Activated T-helper 1 cell treated with anti-CD3 and anti-CD28 coated beads, Interleukin-12 subunit alpha, Interleukin-12 subunit beta, Interleukin-2, Interleukin-4 antibody, amounts not matched to agents 30 ng/mL and 10 ng/mL and 1 ng/mL, durations not matched to agents 14 hours and 24 hours and 36 hours (primary cell): ENCODE measurements at regions not wholly inside any gene's neighbourhood (a gene's known extent, or its start where the extent isn't known, plus 50 kb on each side); places are given as distances from the start of the nearest gene placed in this dataset.

Source experiments
- DNase-seq: peaks from one replicate; pipeline ENCODE4 v3.0.0; 2021; ENCODE audit warnings: low spot score
- H3K27ac Mint-ChIP-seq: one replicate; pipeline ENCODE4 v1.8.0; 2021; ENCODE audit warnings: mild to moderate bottlenecking, mixed read lengths
- H3K27me3 Mint-ChIP-seq: one replicate; pipeline ENCODE4 v1.8.0; 2022; ENCODE audit warnings: mild to moderate bottlenecking, moderate library complexity, mixed read lengths; ENCODE audit not compliant: insufficient read depth
- H3K36me3 Mint-ChIP-seq: one replicate; pipeline ENCODE4 v1.8.0; 2021; ENCODE audit warnings: low read depth, mixed read lengths
- H3K4me1 Mint-ChIP-seq: one replicate; pipeline ENCODE4 v1.8.0; 2021; ENCODE audit warnings: low read depth, mixed read lengths
- H3K4me3 Mint-ChIP-seq: one replicate; pipeline ENCODE4 v1.8.0; 2021; ENCODE audit warnings: mild to moderate bottlenecking, moderate library complexity, mixed read lengths
- H3K9me3 Mint-ChIP-seq: one replicate; pipeline ENCODE4 v1.8.0; 2021; ENCODE audit warnings: mixed read lengths
- intact Hi-C: fragments of 100-400 bp; cut with micrococcal nuclease; formaldehyde crosslinking; loops from one replicate; pipeline ENCODE4 v1.15.1; 2024

GRCh38 chr6:168968801-168969200, 284.8 kb downstream of the THBS2 start:
- Mint-ChIP-seq H3K4me1 (no peaks in the 10 kb centered on the region), H3K27ac (no peak overlapping the region), H3K36me3 (no peaks in the 10 kb centered on the region), H3K9me3 (no peaks in the 10 kb centered on the region), H3K4me3 (no peak overlapping the region), H3K27me3 (peaks cover 8% of the 10 kb centered on the region)
- DNase-seq = no peak
- intact Hi-C loops = no loop called here

- Mint-ChIP-seq H3K9me3 (no peaks in the 10 kb centered on the region), H3K4me1 (no peaks in the 10 kb centered on the region), H3K27me3 (peaks cover 8% of the 10 kb centered on the region), H3K4me3 (no peak overlapping the region), H3K27ac (no peak overlapping the region), H3K36me3 (no peaks in the 10 kb centered on the region)
- intact Hi-C loops = no loop called here
- no peak for DNase-seq
Observed at GRCh38 chr6:168968228-168968627, 285.4 kb downstream of the THBS2 start.

GRCh38 chr6:168967281-168967925, 286.2 kb downstream of the THBS2 start:
- intact Hi-C loops = no loop called here
- Mint-ChIP-seq H3K9me3 (no peaks in the 10 kb centered on the region), H3K27me3 (peaks cover 8% of the 10 kb centered on the region), H3K36me3 (no peaks in the 10 kb centered on the region), H3K27ac (no peak overlapping the region), H3K4me3 (no peak overlapping the region), H3K4me1 (no peaks in the 10 kb centered on the region)
- no peak for DNase-seq

- DNase-seq = no peak
- Mint-ChIP-seq H3K9me3 (no peaks in the 10 kb centered on the region), H3K4me1 (no peaks in the 10 kb centered on the region), H3K36me3 (no peaks in the 10 kb centered on the region), H3K27ac (no peak overlapping the region), H3K4me3 (no peak overlapping the region), H3K27me3 (peaks cover 6% of the 10 kb centered on the region)
- intact Hi-C loops = no loop called here
Observed at GRCh38 chr6:168964138-168964835, 289.4 kb downstream of the THBS2 start.

- no peak for DNase-seq
- Mint-ChIP-seq H3K9me3 (no peaks in the 10 kb centered on the region), H3K4me1 (no peaks in the 10 kb centered on the region), H3K4me3 (no peak overlapping the region), H3K27me3 (peaks cover 6% of the 10 kb centered on the region), H3K27ac (no peak overlapping the region), H3K36me3 (no peaks in the 10 kb centered on the region)
- intact Hi-C loops = no loop called here
Observed at GRCh38 chr6:168962886-168963285, 290.8 kb downstream of the THBS2 start.

GRCh38 chr6:168961264-168961656, 292.4 kb downstream of the THBS2 start:
- intact Hi-C loops = no loop called here
- Mint-ChIP-seq H3K4me3 (no peak overlapping the region), H3K27ac (no peak overlapping the region), H3K9me3 (no peaks in the 10 kb centered on the region), H3K36me3 (no peaks in the 10 kb centered on the region), H3K27me3 (peaks cover 1% of the 10 kb centered on the region), H3K4me1 (no peaks in the 10 kb centered on the region)
- no peak for DNase-seq

- Mint-ChIP-seq H3K36me3 (no peaks in the 10 kb centered on the region), H3K9me3 (no peaks in the 10 kb centered on the region), H3K4me1 (no peaks in the 10 kb centered on the region), H3K27me3 (peaks cover 1% of the 10 kb centered on the region), H3K4me3 (no peak overlapping the region), H3K27ac (no peak overlapping the region)
- intact Hi-C loops = no loop called here
- no peak for DNase-seq
Observed at GRCh38 chr6:168960551-168961263, 292.9 kb downstream of the THBS2 start.

- Mint-ChIP-seq H3K27ac (no peak overlapping the region), H3K4me3 (no peak overlapping the region), H3K4me1 (no peaks in the 10 kb centered on the region), H3K36me3 (no peaks in the 10 kb centered on the region), H3K27me3 (peaks cover 1% of the 10 kb centered on the region), H3K9me3 (no peaks in the 10 kb centered on the region)
- DNase-seq = no peak
- intact Hi-C loops = no loop called here
Observed at GRCh38 chr6:168959696-168960095, 293.9 kb downstream of the THBS2 start.

GRCh38 chr6:168956884-168957730, 296.5 kb downstream of the THBS2 start:
- Mint-ChIP-seq H3K4me3 (no peak overlapping the region), H3K36me3 (no peaks in the 10 kb centered on the region), H3K4me1 (no peaks in the 10 kb centered on the region), H3K27ac (no peak overlapping the region), H3K27me3 (peaks cover 1% of the 10 kb centered on the region), H3K9me3 (no peaks in the 10 kb centered on the region)
- intact Hi-C loops = loop anchor here (1.0 kb wide), 1 partner anchor 1560 kb away; no protein-coding TSS in a partner anchor
- DNase-seq = no peak

- no peaks in the 10 kb centered on the region for H3K9me3 Mint-ChIP-seq
- H3K27ac Mint-ChIP-seq = no peak overlapping the region
- peaks cover 1% of the 10 kb centered on the region for H3K27me3 Mint-ChIP-seq
- no peaks in the 10 kb centered on the region for H3K36me3 Mint-ChIP-seq
- DNase-seq = no peak
- no peak overlapping the region for H3K4me3 Mint-ChIP-seq
- intact Hi-C loops = no loop called here
- no peaks in the 10 kb centered on the region for H3K4me1 Mint-ChIP-seq
Observed at GRCh38 chr6:168956141-168956838, 297.4 kb downstream of the THBS2 start.

GRCh38 chr6:168953461-168953860, 300.2 kb downstream of the THBS2 start:
- intact Hi-C loops = no loop called here
- no peak for DNase-seq
- H3K4me1 Mint-ChIP-seq = no peaks in the 10 kb centered on the region
- no peaks in the 10 kb centered on the region for H3K36me3 Mint-ChIP-seq
- no peak overlapping the region for H3K4me3 Mint-ChIP-seq
- no peak overlapping the region for H3K27ac Mint-ChIP-seq
- H3K27me3 Mint-ChIP-seq = peaks cover 1% of the 10 kb centered on the region
- no peaks in the 10 kb centered on the region for H3K9me3 Mint-ChIP-seq

- Mint-ChIP-seq H3K36me3 (no peaks in the 10 kb centered on the region), H3K27me3 (no peaks in the 10 kb centered on the region), H3K9me3 (no peaks in the 10 kb centered on the region), H3K27ac (no peak overlapping the region), H3K4me3 (no peak overlapping the region), H3K4me1 (no peaks in the 10 kb centered on the region)
- intact Hi-C loops = no loop called here
- DNase-seq = no peak
Observed at GRCh38 chr6:168951217-168951616, 302.4 kb downstream of the THBS2 start.
